NB4 (cell line): ENCODE measurements at regions not wholly inside any gene's neighbourhood (a gene's known extent, or its start where the extent isn't known, plus 50 kb on each side); places are given as distances from the start of the nearest gene placed in this dataset.

Experiments
- CTCF ChIP-seq: IDR thresholded peaks from one replicate; pipeline ENCODE4 v1.5.1; 2012; ENCODE audit warnings: low read depth, low read length
- MYC ChIP-seq: IDR thresholded peaks from 2 replicates; pipeline ENCODE4 v1.6.1; 2011; ENCODE audit warnings: low read depth, low read length

DNA sequence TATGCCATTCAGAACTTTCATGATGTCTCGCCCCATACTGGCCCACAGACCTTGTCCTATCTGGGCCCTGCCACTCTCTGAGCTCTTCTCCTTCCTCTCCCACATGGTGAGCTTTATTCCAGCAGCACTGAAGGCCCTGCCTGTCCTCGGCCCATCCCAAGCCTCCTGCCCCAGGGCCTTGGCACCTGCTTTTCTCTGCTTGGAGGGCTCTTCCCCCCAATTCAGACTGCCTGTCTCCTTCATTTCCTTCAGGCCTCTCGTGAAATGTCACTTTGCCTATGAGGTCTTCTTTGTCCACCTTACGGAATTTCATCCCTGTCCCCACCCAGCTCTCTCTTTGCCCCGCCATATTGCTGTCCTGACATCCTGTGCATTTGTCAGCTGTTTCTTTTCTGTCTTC, 191.7 kb upstream of the POU3F1 start:
- TF ChIP-seq CTCF, result no peak
- TF ChIP-seq MYC, result no peak
